Thyroid gland (tissue), 4 donors: ENCODE measurements at regions not wholly inside any gene's neighbourhood (a gene's known extent, or its start where the extent isn't known, plus 50 kb on each side); places are given as distances from the start of the nearest gene placed in this dataset.

Experiments
- CTCF ChIP-seq, 6 experiments: fragments of 200-600 bp in 3 of 6; fragments of 450-650 bp in 3 of 6; sonication (generic) in 3 of 6; IDR thresholded peaks; one replicate each; pipeline ENCODE4 v1.5.1; 2016 to 2019; ENCODE audit warnings: antibody characterized with exemption in 6 of 6, mild to moderate bottlenecking in 2 of 6, inconsistent platforms in 1 of 6, moderate library complexity in 1 of 6
- POLR2A ChIP-seq, 2 donors: fragments of 450-650 bp; IDR thresholded peaks; one replicate each; pipeline ENCODE4 v1.6.1; 2017; ENCODE audit warnings: antibody characterized with exemption in 2 of 2, mild to moderate bottlenecking in 2 of 2, moderate library complexity in 1 of 2

- TF ChIP-seq CTCF (IDR thresholded peaks at IDR 0.05) (no peak), POLR2A (IDR thresholded peaks at IDR 0.05) (no peak)
Measured at GRCh38 chr20:54343634-54344033, 131.8 kb upstream of the DOK5 start.
